ENCODE measurements at regions not wholly inside any gene's neighbourhood (a gene's known extent, or its start where the extent isn't known, plus 50 kb on each side); places are given as distances from the start of the nearest gene placed in this dataset.
A peak's percentile ranks its signal among the peaks of the same experiment; 100 is the strongest.

- no peak for TF ChIP-seq POLR2A (IDR thresholded peaks at IDR 0.05)
- no peak for TF ChIP-seq POLR2AphosphoS5 (IDR thresholded peaks at IDR 0.05; ENCODE audit: insufficient read depth in 1 of 2, low read depth in 1 of 2)
- TF ChIP-seq, protein P1, sequence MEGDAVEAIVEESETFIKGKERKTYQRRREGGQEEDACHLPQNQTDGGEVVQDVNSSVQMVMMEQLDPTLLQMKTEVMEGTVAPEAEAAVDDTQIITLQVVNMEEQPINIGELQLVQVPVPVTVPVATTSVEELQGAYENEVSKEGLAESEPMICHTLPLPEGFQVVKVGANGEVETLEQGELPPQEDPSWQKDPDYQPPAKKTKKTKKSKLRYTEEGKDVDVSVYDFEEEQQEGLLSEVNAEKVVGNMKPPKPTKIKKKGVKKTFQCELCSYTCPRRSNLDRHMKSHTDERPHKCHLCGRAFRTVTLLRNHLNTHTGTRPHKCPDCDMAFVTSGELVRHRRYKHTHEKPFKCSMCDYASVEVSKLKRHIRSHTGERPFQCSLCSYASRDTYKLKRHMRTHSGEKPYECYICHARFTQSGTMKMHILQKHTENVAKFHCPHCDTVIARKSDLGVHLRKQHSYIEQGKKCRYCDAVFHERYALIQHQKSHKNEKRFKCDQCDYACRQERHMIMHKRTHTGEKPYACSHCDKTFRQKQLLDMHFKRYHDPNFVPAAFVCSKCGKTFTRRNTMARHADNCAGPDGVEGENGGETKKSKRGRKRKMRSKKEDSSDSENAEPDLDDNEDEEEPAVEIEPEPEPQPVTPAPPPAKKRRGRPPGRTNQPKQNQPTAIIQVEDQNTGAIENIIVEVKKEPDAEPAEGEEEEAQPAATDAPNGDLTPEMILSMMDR (IDR thresholded peaks at IDR 0.05): no peak
- intact Hi-C loops (cut with DNase I): no loop called here
Measured at GRCh38 chr3:189094539-189094938, 77.2 kb upstream of the TPRG1 start.

GRCh38 chr3:189096092-189096491, 75.7 kb upstream of the TPRG1 start:
- H3K27ac ChIP-seq: no peak overlapping the region
- DNase-seq (ENCODE audit: extremely low spot score in 2 of 2): no peak
- H3K36me3 ChIP-seq: no peaks in the 10 kb centered on the region
- H3K4me3 ChIP-seq: no peak overlapping the region
- H3K4me1 ChIP-seq: peaks cover 69% of the 10 kb centered on the region
- TF ChIP-seq POLR2A (IDR thresholded peaks at IDR 0.05) (no peak), POLR2AphosphoS5 (IDR thresholded peaks at IDR 0.05; ENCODE audit: insufficient read depth in 1 of 2, low read depth in 1 of 2) (no peak)
- TF ChIP-seq, protein P1 (IDR thresholded peaks at IDR 0.05): no peak
- H3K9me3 ChIP-seq: no peaks in the 10 kb centered on the region
- no peaks in the 10 kb centered on the region for H3K27me3 ChIP-seq
- intact Hi-C loops (cut with DNase I): no loop called here

More at GRCh38 chr3:189094539-189094938, 77.2 kb upstream of the TPRG1 start:
- Histone ChIP-seq H3K9me3 (no peaks in the 10 kb centered on the region), H3K4me3 (no peak overlapping the region), H3K27me3 (no peaks in the 10 kb centered on the region), H3K4me1 (peaks cover 53% of the 10 kb centered on the region), H3K36me3 (no peaks in the 10 kb centered on the region), H3K27ac (no peak overlapping the region)
- DNase-seq (ENCODE audit: extremely low spot score in 2 of 2): no peak

GRCh38 chr3:189099031-189099471, 72.7 kb upstream of the TPRG1 start:
- H3K4me1 ChIP-seq: peaks cover 92% of the 10 kb centered on the region
- no peaks in the 10 kb centered on the region for H3K9me3 ChIP-seq
- H3K36me3 ChIP-seq: no peaks in the 10 kb centered on the region
- peak in 1 of 2 donors; percentile 97 for DNase-seq (ENCODE audit: extremely low spot score in 2 of 2)
- H3K27ac ChIP-seq: peak overlapping the region; percentile 91
- TF ChIP-seq POLR2A (IDR thresholded peaks at IDR 0.05) (peak in 1 of 2 donors; percentile 23), POLR2AphosphoS5 (IDR thresholded peaks at IDR 0.05; ENCODE audit: insufficient read depth in 1 of 2, low read depth in 1 of 2) (peak; percentile 85 to 97)
- TF ChIP-seq, protein P1 (IDR thresholded peaks at IDR 0.05): no peak
- no peaks in the 10 kb centered on the region for H3K27me3 ChIP-seq
- peak overlapping the region; percentile 2 to 12 for H3K4me3 ChIP-seq
- intact Hi-C loops (cut with DNase I): no loop called here

DNA sequence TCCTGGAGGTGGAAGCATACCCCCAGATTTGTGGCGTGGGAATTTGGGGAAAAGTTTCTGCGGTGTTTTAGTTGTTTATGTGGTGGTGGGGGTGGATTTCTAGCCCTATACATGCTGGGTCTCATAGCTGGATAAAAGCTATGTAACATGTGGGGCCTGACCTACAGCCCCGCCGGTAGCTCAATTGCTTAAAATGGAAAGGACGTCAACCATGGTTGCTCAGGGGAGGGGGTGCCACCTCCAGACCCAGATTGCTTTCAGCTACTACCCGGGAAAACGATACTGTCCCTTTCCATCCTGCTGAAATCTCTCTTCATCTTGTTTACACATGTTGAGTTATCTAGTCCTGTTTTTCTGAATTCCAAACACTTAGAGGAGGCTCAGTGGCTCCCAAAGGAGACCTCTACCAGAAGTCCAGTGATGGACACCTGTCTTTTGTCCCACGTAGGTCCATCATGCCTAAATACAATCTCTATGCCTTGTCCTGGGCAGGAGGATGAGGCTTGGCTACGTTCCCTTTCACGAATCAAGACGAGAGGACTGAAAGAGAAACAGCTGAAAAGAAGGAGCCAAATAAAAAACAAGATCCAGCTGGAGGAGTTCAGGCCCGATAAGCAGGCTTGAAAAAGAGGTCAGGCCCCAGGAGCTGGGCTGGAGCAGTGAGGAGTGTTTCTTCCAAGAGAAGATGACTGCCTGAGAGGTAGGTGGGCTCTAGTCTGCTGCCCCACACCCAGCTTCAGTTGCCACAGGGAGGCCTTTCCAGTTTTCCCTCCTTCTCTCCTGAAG, 72.1 kb upstream of the TPRG1 start:
- H3K9me3 ChIP-seq: no peaks in the 10 kb centered on the region
- H3K4me3 ChIP-seq: peak overlapping the region; percentile 12 to 27
- H3K4me1 ChIP-seq: peaks cover 85% of the 10 kb centered on the region
- DNase-seq (ENCODE audit: extremely low spot score in 2 of 2): no peak
- peak overlapping the region; percentile 91 for H3K27ac ChIP-seq
- TF ChIP-seq POLR2AphosphoS5 (IDR thresholded peaks at IDR 0.05; ENCODE audit: insufficient read depth in 1 of 2, low read depth in 1 of 2) (no peak), POLR2A (IDR thresholded peaks at IDR 0.05) (no peak)
- TF ChIP-seq, protein P1 (IDR thresholded peaks at IDR 0.05): no peak
- H3K27me3 ChIP-seq: no peaks in the 10 kb centered on the region
- no peaks in the 10 kb centered on the region for H3K36me3 ChIP-seq
- intact Hi-C loops (cut with DNase I): no loop called here

- DNase-seq (ENCODE audit: extremely low spot score in 2 of 2): no peak
- no peaks in the 10 kb centered on the region for H3K36me3 ChIP-seq
Measured at GRCh38 chr3:189100866-189101265, 70.9 kb upstream of the TPRG1 start.

More at GRCh38 chr3:189100866-189101265, 70.9 kb upstream of the TPRG1 start:
- Histone ChIP-seq H3K4me3 (no peak overlapping the region), H3K9me3 (no peaks in the 10 kb centered on the region), H3K27ac (peak overlapping the region; percentile 91), H3K4me1 (peaks cover 76% of the 10 kb centered on the region), H3K27me3 (no peaks in the 10 kb centered on the region)
- TF ChIP-seq POLR2A (IDR thresholded peaks at IDR 0.05) (no peak), POLR2AphosphoS5 (IDR thresholded peaks at IDR 0.05; ENCODE audit: insufficient read depth in 1 of 2, low read depth in 1 of 2) (no peak)
- TF ChIP-seq, protein P1 (IDR thresholded peaks at IDR 0.05): no peak
- intact Hi-C loops (cut with DNase I): no loop called here

Measured in vagina (tissue), 2 donors.